ENCODE measurements at regions not wholly inside any gene's neighbourhood (a gene's known extent, or its start where the extent isn't known, plus 50 kb on each side); places are given as distances from the start of the nearest gene placed in this dataset.

DNA sequence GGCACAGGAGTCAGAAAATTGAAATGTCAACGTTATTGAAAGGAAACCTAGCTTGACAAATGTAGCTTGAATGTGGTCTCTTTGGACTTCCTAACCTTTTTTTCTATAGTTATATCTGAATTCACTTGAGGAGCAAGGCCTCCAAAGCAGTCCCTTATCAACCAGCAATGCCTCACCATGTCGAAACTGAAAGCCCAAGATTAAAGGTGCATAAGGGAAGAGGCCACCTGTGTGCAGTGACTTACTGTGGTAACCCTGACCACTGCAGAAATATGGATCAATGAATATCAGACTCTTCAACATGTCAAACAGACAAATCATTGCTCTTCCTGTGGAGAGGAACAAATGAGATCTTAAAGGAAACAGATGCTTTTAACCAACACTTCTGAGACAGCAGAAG, 95.0 kb upstream of the GIMD1 start:
- TF ChIP-seq, protein P1, sequence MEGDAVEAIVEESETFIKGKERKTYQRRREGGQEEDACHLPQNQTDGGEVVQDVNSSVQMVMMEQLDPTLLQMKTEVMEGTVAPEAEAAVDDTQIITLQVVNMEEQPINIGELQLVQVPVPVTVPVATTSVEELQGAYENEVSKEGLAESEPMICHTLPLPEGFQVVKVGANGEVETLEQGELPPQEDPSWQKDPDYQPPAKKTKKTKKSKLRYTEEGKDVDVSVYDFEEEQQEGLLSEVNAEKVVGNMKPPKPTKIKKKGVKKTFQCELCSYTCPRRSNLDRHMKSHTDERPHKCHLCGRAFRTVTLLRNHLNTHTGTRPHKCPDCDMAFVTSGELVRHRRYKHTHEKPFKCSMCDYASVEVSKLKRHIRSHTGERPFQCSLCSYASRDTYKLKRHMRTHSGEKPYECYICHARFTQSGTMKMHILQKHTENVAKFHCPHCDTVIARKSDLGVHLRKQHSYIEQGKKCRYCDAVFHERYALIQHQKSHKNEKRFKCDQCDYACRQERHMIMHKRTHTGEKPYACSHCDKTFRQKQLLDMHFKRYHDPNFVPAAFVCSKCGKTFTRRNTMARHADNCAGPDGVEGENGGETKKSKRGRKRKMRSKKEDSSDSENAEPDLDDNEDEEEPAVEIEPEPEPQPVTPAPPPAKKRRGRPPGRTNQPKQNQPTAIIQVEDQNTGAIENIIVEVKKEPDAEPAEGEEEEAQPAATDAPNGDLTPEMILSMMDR (IDR thresholded peaks at IDR 0.05), result no peak
- no peak for TF ChIP-seq ZFX (IDR thresholded peaks at IDR 0.05; ENCODE audit: borderline replicate concordance)
